HL-60 (cell line): ENCODE measurements at regions not wholly inside any gene's neighbourhood (a gene's known extent, or its start where the extent isn't known, plus 50 kb on each side); places are given as distances from the start of the nearest gene placed in this dataset.
"Not testable (repeated sequence)": the region's sequence is repeated elsewhere in the genome, so short reads cannot be mapped to it uniquely, and the experiment has no call there.

Experiments
- DNase-seq, 2 experiments: peaks; one replicate each; pipeline ENCODE4 v3.0.0-alpha.2; 2010 to 2020; ENCODE audit warnings: low read depth in 1 of 2, low spot score in 1 of 2
- H3K27ac ChIP-seq: fragments of 250-450 bp; sonication (Bioruptor Pico); replicated peaks from 2 replicates; pipeline ENCODE4 v1.5.1; 2020; ENCODE audit warnings: mild to moderate bottlenecking, moderate library complexity
- H3K27me3 ChIP-seq: fragments of 250-450 bp; sonication (Bioruptor Pico); 2 replicates; pipeline ENCODE4 v1.5.1; 2021; ENCODE audit warnings: mild to moderate bottlenecking, moderate library complexity; ENCODE audit not compliant: insufficient read depth, poor library complexity, severe bottlenecking
- H3K4me3 ChIP-seq: replicated peaks from 2 replicates; pipeline ENCODE4 v1.5.1; 2011; ENCODE audit warnings: mild to moderate bottlenecking, control low read depth, low read length; ENCODE audit not compliant: insufficient read depth
- CTCF ChIP-seq: IDR thresholded peaks from one replicate; pipeline ENCODE4 v1.5.1; 2011; ENCODE audit warnings: low read length, control low read depth, inconsistent platforms; ENCODE audit not compliant: insufficient read depth
- GABPA ChIP-seq: IDR thresholded peaks from 2 replicates; pipeline ENCODE4 v1.6.1; 2012; ENCODE audit warnings: low read depth
- POLR2AphosphoS5 ChIP-seq: IDR thresholded peaks from 2 replicates; pipeline ENCODE4 v1.6.1; 2012; ENCODE audit warnings: low read depth
- SPI1 ChIP-seq: IDR thresholded peaks from 2 replicates; pipeline ENCODE4 v1.6.1; 2012; ENCODE audit warnings: low read depth, mild to moderate bottlenecking, borderline replicate concordance
- TF ChIP-seq, protein P1 (sequence below): IDR thresholded peaks from 2 replicates; pipeline ENCODE4 v1.6.1; 2012; ENCODE audit warnings: low read depth; ENCODE audit not compliant: insufficient replicate concordance

GRCh38 chr2:125656190-125656589 lies 999.8 kb upstream of the GYPC start:
- no peak for DNase-seq
- TF ChIP-seq GABPA, result no peak
- TF ChIP-seq, protein P1, sequence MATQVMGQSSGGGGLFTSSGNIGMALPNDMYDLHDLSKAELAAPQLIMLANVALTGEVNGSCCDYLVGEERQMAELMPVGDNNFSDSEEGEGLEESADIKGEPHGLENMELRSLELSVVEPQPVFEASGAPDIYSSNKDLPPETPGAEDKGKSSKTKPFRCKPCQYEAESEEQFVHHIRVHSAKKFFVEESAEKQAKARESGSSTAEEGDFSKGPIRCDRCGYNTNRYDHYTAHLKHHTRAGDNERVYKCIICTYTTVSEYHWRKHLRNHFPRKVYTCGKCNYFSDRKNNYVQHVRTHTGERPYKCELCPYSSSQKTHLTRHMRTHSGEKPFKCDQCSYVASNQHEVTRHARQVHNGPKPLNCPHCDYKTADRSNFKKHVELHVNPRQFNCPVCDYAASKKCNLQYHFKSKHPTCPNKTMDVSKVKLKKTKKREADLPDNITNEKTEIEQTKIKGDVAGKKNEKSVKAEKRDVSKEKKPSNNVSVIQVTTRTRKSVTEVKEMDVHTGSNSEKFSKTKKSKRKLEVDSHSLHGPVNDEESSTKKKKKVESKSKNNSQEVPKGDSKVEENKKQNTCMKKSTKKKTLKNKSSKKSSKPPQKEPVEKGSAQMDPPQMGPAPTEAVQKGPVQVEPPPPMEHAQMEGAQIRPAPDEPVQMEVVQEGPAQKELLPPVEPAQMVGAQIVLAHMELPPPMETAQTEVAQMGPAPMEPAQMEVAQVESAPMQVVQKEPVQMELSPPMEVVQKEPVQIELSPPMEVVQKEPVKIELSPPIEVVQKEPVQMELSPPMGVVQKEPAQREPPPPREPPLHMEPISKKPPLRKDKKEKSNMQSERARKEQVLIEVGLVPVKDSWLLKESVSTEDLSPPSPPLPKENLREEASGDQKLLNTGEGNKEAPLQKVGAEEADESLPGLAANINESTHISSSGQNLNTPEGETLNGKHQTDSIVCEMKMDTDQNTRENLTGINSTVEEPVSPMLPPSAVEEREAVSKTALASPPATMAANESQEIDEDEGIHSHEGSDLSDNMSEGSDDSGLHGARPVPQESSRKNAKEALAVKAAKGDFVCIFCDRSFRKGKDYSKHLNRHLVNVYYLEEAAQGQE, result no peak
- no peak for TF ChIP-seq SPI1
- no peak for TF ChIP-seq CTCF
- TF ChIP-seq POLR2AphosphoS5, result no peak
- Histone ChIP-seq H3K27ac (no peak overlapping the region), H3K4me3 (no peak overlapping the region), H3K27me3 (no peaks in the 10 kb centered on the region)

DNA sequence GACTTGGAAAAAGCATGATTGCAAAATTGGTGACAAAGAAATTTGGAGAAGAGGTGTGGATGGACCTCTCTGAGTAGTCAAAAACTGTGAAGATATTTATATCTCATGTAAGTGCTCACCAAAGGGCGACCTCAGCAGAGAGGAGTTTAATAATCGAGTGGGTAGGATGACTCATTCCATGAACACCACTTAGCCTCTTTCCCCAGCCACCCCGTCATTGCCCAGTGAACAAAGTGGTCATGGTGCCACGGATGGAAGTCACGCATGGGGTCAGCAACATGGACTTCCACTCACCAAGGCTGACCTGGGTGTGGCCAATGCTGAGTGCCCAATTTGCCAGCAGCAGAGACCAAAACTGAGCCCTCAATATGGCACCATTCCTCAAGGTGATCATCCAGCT lies 997.4 kb upstream of the GYPC start:
- H3K27me3 ChIP-seq, result no peaks in the 10 kb centered on the region
- no peak overlapping the region for H3K27ac ChIP-seq
- no peak for TF ChIP-seq POLR2AphosphoS5
- TF ChIP-seq SPI1, result no peak
- no peak for TF ChIP-seq CTCF
- H3K4me3 ChIP-seq, result no peak overlapping the region
- no peak for DNase-seq

- not testable (repeated sequence) for H3K4me3 ChIP-seq, H3K27ac ChIP-seq, DNase-seq, H3K27me3 ChIP-seq
These were observed 995.6 kb upstream of the GYPC start for GRCh38 chr2:125660369-125660768.

- no peak overlapping the region for H3K27ac ChIP-seq
- H3K27me3 ChIP-seq, result no peaks in the 10 kb centered on the region
- TF ChIP-seq GABPA (no peak), SPI1 (no peak), POLR2AphosphoS5 (no peak), CTCF (no peak)
- TF ChIP-seq, protein P1, result no peak
- H3K4me3 ChIP-seq, result no peak overlapping the region
- no peak for DNase-seq
These were observed 988.3 kb upstream of the GYPC start for GRCh38 chr2:125667630-125668029.
